NOMO-1 treated with dmso at 0.1 percent for 144 hours (cell line): ENCODE measurements at regions not wholly inside any gene's neighbourhood (a gene's known extent, or its start where the extent isn't known, plus 50 kb on each side); places are given as distances from the start of the nearest gene placed in this dataset.

Source experiments
- DNase-seq: peaks from one replicate; lab custom pipeline; 2025; ENCODE audit not compliant: unreplicated experiment; lab: John Stamatoyannopoulos, UW

DNA sequence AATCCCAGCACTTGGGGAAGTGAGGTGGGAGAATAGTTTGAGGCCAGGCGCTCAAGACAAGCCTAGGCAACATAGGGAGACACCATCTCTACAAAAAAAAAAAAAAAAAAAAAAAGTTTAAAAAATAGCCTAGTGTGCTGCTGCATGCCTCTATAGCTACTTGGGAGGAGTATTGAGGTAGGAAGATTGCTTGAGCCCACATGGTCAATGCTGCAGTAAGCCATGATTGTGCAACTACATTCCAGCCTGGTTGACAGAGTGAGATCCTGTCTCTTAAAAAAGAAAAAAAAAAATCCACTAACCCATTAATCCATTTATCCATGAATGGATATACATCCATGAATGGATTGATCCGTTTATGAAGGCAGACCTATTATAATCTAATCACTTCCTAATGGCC is 1064.6 kb upstream of the EYS start:
- DNase-seq, result no peak

DNA sequence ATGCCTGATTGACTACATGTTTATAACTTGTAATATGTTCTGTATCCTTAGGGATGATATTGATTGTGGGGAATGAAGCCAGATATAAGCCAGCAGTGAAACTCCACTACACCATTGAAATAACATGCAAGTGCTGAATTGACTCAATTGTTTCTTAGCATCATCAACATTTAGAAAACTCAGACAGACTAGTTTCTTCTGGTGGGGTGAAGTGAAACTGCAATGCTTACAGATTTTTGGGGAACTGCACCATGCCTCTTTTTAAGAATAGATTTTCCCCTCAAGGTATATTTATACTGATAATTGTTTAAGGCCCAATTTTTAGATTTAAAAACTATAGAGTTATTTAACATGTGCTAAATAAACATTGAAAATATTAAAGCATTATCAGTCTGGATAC is 1044.6 kb upstream of the EYS start:
- DNase-seq, result no peak

DNA sequence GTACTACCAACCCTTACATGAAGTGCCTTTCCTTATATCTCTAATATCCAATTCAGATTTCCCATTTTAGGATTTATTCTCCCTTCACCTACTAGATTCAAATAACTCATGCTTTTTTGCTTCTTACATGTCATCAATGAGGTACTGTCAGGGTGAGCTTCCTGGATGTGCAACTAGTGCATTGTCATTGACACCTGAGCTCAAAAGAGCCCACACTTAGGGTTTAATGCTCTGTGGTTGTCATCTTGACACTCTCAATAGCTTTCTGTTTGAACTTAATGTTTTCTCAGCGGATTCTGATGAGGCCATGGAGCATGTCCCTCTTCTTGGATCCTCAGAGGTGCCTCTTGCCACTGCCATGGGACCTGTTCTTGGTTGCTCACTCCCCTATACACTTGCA is 1033.3 kb upstream of the EYS start:
- DNase-seq, result no peak

DNA sequence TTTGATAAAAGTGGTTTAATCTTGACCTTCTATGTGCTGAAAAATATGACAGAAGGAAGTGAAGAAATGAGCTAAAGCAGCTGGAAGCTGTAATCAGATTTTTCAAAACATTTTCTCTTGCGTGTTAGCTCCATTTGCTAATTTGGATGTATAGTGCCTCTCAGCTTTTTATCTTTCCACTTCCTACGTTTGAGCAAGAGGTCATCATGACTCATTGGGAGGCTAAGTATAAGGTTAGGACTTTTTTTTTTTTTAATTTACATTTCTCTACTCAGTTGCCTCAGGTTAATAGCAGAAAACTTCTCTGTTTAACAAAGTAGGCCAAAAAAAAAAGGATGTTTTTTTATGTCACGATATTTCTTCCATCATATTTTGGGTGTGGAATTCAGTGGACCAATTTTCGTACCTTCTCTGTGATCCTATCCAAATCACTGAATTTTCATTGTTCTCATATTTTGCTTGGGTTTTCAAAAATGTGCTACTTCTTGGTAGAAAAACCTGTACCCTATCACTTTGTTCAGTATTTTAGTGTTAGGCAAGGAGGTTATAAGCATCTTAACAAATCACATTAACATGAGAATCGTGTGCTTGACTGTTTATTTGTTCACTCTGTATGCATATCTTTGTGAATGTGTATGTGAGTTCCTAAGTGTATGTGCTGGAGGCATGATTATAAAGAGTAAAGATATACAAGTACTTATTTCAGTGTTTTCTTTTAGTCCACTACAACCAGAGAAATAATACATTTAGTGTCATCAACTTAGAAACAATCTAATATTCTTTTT is 1028.3 kb upstream of the EYS start:
- no peak for DNase-seq

- no peak for DNase-seq
These were observed 1024.3 kb upstream of the EYS start for GRCh38 chr6:66731310-66731709.

DNA sequence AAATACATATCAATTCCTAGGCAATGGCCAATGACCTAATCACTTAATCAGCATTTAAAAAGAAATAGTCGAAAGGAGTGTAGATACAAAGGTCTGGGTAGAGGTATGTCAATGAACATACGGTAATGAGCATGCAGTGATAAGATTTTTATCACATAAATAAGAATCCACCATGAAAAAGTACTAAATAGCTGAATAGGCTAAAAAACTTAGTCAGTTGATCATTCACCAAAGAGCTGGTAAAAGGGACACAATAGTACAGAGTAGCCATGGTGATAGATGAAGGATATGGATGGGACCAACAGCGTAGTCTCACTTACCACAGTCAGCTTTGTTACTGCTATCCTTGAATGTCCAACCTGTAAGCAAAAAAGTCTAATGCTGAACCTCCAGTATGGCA is 1018.6 kb upstream of the EYS start:
- no peak for DNase-seq

DNA sequence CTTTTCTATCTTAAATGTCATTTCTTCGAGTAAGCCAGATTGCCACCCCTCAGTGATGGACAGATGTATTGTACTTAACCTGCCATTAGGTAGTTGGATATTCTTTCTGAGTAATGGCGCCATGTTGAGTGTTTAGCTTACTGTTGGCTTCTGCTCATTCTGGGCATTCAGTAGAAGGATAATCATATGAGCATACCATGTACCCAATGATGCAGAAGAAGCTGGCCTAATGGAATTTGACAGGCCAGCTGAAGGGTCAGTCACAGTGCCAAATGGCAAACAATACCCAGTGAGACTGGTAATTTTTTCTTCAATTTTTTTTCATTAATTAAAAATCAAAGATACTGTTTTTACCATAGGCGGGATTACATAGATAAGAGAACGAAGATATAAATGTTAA is 1010.8 kb upstream of the EYS start:
- no peak for DNase-seq

- no peak for DNase-seq
These were observed 992.4 kb upstream of the EYS start for GRCh38 chr6:66699385-66699784.

GRCh38 chr6:66689608-66690007 is 982.6 kb upstream of the EYS start:
- no peak for DNase-seq

DNA sequence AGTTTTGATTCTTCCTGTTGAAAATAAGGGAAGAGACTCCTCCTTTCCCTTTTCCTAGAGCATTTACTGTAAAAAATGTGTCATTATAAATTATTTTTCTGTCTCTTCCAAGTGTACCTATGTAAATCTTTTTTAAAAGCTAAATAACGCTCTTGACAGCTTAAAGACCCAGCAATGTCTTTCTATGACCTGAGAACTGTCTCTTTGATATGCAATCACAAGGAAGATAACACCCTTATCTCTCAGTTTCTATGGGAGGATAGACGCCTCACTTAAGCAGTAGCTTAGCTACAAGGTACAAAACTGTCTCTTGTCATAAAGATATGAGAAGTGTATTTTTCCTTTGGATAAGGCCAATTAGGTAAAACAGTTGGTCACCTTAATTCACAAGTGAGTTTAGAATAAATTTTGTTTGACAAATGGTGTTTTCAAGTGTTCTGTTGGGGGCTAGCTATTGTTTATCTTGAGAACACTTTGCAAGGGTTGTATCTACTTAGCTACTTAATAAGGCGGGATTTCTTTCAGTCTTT is 980.6 kb upstream of the EYS start:
- no peak for DNase-seq

DNA sequence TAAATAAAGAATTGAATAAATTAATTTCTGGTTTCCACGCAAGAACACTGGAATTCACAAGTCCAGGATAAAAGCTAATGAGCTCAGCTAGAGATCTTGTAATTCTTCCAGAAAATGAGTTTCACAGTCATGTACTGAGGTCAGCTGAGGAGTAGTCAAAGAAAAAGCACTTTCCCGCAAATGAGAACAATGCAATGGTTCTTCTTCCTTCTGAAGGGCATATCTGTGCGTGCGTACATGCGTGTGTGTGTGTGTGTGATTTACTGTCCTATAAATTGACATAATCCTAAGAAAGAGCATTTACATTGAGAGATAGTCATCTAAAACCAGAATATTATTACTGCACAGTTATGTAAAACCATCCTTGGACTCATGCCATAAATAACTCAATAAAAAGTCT is 968.9 kb upstream of the EYS start:
- DNase-seq, result no peak

GRCh38 chr6:66664112-66664511 is 957.1 kb upstream of the EYS start:
- DNase-seq, result no peak

- DNase-seq, result no peak
These were observed 955.9 kb upstream of the EYS start for GRCh38 chr6:66662721-66663507.

- no peak for DNase-seq
These were observed 955.2 kb upstream of the EYS start for GRCh38 chr6:66662196-66662595.

- DNase-seq, result no peak
These were observed 948.4 kb upstream of the EYS start for GRCh38 chr6:66655420-66655819.

DNA sequence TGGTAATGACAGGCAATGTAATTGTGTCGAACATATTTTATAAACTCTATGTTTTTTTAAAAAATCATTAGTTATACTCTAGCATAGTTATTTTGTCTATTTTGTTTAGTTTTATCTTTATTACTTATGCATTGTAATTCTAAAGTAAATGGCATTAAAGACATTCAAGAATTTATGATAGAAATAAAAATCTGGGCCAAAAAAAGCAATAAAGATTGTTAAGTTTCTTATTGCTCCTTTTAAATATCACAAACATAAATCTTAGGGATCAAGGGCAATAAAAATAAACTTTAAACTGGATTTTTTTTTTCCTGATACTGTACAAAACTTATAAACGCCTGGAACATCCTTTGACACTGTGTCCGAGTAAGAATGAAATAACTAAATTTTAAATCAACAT is 931.5 kb upstream of the EYS start:
- no peak for DNase-seq

- no peak for DNase-seq
These were observed 931.1 kb upstream of the EYS start for GRCh38 chr6:66638099-66638498.

DNA sequence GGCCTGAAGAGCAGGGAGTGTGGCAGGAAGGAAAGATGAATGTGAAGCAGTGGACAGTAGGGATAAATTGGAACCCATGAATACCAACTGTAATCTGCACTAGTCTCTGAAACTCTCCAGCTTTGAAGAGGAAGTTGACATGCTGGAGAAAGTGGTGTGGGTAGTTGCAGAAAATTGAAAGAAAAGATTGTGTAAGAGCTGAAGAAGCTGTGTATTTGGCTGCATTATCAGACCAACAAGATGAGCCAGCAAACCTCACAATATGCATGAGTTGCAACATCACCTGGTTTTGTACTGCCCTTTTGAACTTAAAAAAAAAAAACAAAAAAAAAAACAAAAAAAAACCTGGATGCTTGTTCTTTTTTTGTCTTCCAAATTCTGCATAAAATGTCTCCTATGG is 921.9 kb upstream of the EYS start:
- peak; percentile 88 for DNase-seq

- no peak for DNase-seq
These were observed 916.0 kb upstream of the EYS start for GRCh38 chr6:66623050-66623449.

DNA sequence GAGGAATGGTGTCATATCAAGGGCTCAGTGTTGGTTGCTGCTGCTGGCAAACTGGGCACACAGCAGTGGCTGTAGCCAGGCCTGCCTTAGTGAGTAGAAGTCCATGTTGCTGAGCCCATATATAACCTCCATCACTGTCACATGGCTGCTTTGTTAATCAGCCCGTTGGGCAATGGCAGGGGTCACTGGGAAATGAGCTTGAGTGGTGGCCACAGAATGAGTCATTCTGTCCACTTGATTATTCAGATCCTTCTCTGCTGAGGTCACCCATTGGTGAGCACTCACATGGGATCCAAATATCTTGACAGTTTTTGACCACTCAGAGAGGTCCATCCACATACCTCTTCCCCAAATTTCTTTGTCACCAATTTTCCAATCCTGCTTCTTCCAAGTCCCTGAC is 898.9 kb upstream of the EYS start:
- no peak for DNase-seq

DNA sequence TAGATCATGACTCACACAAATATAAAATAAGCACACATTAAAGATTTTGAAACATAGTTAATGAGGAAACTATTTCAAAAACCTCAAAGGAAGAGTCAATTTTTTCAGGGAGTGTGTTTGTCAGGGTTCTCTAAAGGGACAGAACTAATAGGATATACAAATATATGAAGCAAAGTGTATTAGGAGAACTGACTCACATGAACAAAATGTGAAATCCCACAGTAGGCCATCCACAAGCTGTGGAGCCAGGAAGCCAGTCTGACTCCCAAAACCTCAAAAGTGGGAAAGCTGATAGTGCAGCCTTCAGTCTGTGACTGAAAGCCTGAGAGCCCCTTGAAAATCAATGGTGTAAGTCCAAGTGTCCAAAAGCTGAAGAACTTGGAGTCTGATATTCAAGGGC is 898.0 kb upstream of the EYS start:
- DNase-seq, result no peak

DNA sequence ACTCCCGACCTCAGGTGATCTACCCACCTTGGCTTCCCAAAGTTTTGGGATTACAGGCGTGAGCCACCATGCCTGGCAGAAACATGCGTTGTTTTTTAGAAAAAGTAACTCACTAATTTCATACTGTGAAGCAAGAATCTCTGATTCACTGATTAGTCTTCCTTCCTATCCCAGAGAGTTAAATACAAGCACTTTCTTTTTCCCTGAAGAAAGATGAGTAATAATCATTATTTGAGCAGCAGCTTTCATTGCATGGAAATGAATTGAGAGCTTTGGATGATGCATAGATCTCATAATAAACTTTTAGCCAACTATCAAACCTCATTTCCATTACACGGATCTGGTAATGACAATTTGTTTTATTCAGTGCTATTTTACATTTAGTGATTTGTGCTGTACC is 892.5 kb upstream of the EYS start:
- DNase-seq, result no peak
